ENCODE measurements at regions not wholly inside any gene's neighbourhood (a gene's known extent, or its start where the extent isn't known, plus 50 kb on each side); places are given as distances from the start of the nearest gene placed in this dataset.
A peak's percentile ranks its signal among the peaks of the same experiment; 100 is the strongest.

GRCh38 chr7:153529100-153529499 lies 523.1 kb upstream of the DPP6 start:
- no peaks in the 10 kb centered on the region for H3K36me3 Mint-ChIP-seq (ENCODE audit: unreplicated experiment)
- no peaks in the 10 kb centered on the region for H3K4me1 Mint-ChIP-seq (ENCODE audit: unreplicated experiment)
- TF ChIP-seq CTCF (IDR thresholded peaks at IDR 0.05): no peak
- H3K4me3 Mint-ChIP-seq (ENCODE audit: unreplicated experiment): no peak overlapping the region
- DNase-seq (ENCODE audit: extremely low spot score, unreplicated experiment): peak; percentile 76
- H3K27ac Mint-ChIP-seq (ENCODE audit: unreplicated experiment): no peak overlapping the region
- no peaks in the 10 kb centered on the region for H3K27me3 Mint-ChIP-seq (ENCODE audit: unreplicated experiment)
- peaks cover 40% of the 10 kb centered on the region for H3K9me3 Mint-ChIP-seq (ENCODE audit: unreplicated experiment)

- Mint-ChIP-seq H3K9me3 (ENCODE audit: unreplicated experiment) (peaks cover 39% of the 10 kb centered on the region), H3K36me3 (ENCODE audit: unreplicated experiment) (no peaks in the 10 kb centered on the region), H3K4me3 (ENCODE audit: unreplicated experiment) (no peak overlapping the region), H3K27me3 (ENCODE audit: unreplicated experiment) (no peaks in the 10 kb centered on the region), H3K27ac (ENCODE audit: unreplicated experiment) (no peak overlapping the region), H3K4me1 (ENCODE audit: unreplicated experiment) (no peaks in the 10 kb centered on the region)
- no peak for TF ChIP-seq CTCF (IDR thresholded peaks at IDR 0.05)
- DNase-seq (ENCODE audit: extremely low spot score, unreplicated experiment): peak; percentile 75
Observed at GRCh38 chr7:153529651-153530165, 522.5 kb upstream of the DPP6 start.

- H3K27me3 Mint-ChIP-seq (ENCODE audit: unreplicated experiment): no peaks in the 10 kb centered on the region
- no peaks in the 10 kb centered on the region for H3K4me1 Mint-ChIP-seq (ENCODE audit: unreplicated experiment)
- peaks cover 45% of the 10 kb centered on the region for H3K9me3 Mint-ChIP-seq (ENCODE audit: unreplicated experiment)
- H3K36me3 Mint-ChIP-seq (ENCODE audit: unreplicated experiment): no peaks in the 10 kb centered on the region
- no peak overlapping the region for H3K4me3 Mint-ChIP-seq (ENCODE audit: unreplicated experiment)
- TF ChIP-seq CTCF (IDR thresholded peaks at IDR 0.05): no peak
- peak; percentile 68 for DNase-seq (ENCODE audit: extremely low spot score, unreplicated experiment)
- H3K27ac Mint-ChIP-seq (ENCODE audit: unreplicated experiment): no peak overlapping the region
Observed at GRCh38 chr7:153530441-153530840, 521.8 kb upstream of the DPP6 start.

DNA sequence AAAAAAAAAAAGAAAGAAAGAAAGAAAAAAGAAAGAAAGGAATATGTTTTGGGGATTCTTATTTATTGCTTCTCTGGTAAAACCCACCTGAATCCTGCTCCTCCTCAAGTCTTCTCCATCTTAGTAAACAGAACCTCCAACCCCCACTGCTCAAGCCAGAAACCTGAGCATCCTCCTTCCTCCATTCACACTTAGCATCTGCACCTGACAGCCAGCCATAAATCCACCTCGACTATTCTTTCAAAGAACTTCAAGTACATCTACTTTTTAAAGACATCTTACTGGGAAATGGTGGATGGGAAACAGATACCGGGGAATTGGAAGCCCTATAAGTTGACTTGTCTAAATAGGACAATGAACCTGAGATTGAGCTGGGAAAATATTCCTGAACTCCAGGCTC lies 519.9 kb upstream of the DPP6 start:
- Mint-ChIP-seq H3K4me1 (ENCODE audit: unreplicated experiment) (no peaks in the 10 kb centered on the region), H3K9me3 (ENCODE audit: unreplicated experiment) (peaks cover 46% of the 10 kb centered on the region), H3K4me3 (ENCODE audit: unreplicated experiment) (no peak overlapping the region), H3K36me3 (ENCODE audit: unreplicated experiment) (no peaks in the 10 kb centered on the region), H3K27ac (ENCODE audit: unreplicated experiment) (no peak overlapping the region), H3K27me3 (ENCODE audit: unreplicated experiment) (no peaks in the 10 kb centered on the region)
- DNase-seq (ENCODE audit: extremely low spot score, unreplicated experiment): peak; percentile 17
- TF ChIP-seq CTCF (IDR thresholded peaks at IDR 0.05): no peak

- DNase-seq (ENCODE audit: extremely low spot score, unreplicated experiment): no peak
- Mint-ChIP-seq H3K27ac (ENCODE audit: unreplicated experiment) (no peak overlapping the region), H3K4me1 (ENCODE audit: unreplicated experiment) (no peaks in the 10 kb centered on the region), H3K27me3 (ENCODE audit: unreplicated experiment) (no peaks in the 10 kb centered on the region), H3K36me3 (ENCODE audit: unreplicated experiment) (no peaks in the 10 kb centered on the region), H3K9me3 (ENCODE audit: unreplicated experiment) (peaks cover 64% of the 10 kb centered on the region), H3K4me3 (ENCODE audit: unreplicated experiment) (no peak overlapping the region)
- no peak for TF ChIP-seq CTCF (IDR thresholded peaks at IDR 0.05)
Observed at GRCh38 chr7:153537271-153537670, 514.9 kb upstream of the DPP6 start.

Measured in osteocyte (in vitro differentiated cells).